GM18498 (cell line): ENCODE measurements at regions not wholly inside any gene's neighbourhood (a gene's known extent, or its start where the extent isn't known, plus 50 kb on each side); places are given as distances from the start of the nearest gene placed in this dataset.
"Not testable (repeated sequence)": the region's sequence is repeated elsewhere in the genome, so short reads cannot be mapped to it uniquely, and the experiment has no call there.

Source experiments
- ATAC-seq: cut with Tn5 transposase; IDR thresholded peaks from one replicate; pipeline ENCODE4 v1.9.1; 2021; ENCODE audit warnings: mild to moderate bottlenecking, moderate library complexity; ENCODE audit not compliant: unreplicated experiment

DNA sequence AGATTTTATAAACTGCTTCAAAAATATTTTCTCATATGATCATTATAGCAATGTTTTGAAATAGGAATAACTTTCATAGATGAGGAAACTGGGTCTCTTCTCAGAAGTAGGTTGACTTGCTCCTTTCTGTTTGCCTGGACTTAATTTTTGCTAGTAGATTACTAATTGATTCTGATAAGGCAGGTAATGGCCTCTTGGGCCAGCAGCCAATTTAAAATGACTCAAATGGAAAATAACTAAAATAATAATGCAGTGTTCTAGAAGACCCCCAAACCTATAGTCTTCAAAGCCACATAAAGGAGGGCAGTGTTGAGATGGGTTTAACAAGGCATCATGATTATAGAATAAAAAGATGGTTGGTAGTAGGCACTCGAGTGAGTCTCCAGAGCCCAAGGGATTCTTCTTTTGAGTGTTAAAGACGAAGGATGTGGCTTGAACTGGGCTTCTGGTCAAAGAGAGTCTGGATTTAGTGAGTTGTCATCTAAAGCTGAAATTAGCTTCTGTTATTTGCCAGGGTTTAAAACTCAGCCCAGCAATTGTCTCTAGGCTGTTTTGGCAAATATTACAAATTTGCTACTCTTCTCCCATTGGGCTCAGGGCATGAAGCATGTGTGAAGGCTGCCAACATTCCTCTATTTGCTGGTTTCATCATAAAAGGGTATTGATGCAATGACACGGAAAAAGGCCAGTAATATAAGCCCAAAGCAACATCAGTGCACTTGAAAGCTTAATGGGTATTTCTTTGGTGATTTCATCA lies 297.1 kb upstream of the MEIS2 start:
- ATAC-seq, result no peak

DNA sequence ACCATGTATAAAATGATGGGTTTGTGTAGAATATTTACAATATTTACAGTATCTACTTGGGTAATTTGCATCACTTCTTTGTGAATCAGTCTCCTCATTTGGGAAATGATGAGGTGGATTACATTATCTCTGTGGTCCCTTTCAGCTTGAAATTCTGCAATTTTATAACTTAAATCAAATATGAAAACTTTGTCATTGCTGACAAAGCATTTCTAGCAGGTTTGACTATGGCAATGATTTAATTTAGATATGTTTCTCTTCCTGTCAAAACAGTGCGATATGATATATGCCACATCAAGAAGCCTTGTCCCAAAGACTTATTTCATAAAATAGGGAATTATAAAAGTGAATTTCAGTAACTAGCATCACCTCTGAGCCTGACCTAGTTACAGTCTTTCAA lies 315.8 kb upstream of the MEIS2 start:
- no peak for ATAC-seq

DNA sequence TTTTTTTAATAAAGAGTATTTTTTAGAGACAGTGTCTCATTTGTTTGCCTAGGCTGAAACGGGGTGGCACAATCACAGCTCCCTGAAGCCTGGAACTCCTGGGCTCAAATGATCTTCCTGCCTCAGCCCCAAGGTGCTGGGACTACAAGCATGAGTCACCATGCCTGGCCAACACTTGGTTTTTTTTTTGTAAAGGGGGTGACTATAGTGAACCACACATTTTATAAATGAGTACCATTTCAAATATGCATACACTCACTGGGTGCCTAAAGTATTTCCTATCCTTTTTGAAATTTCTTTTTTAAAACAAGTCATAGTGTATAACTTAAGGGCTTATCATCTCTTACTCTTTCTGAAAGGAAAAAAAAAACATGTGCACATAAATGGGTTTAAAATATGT lies 325.2 kb upstream of the MEIS2 start:
- ATAC-seq, result no peak

DNA sequence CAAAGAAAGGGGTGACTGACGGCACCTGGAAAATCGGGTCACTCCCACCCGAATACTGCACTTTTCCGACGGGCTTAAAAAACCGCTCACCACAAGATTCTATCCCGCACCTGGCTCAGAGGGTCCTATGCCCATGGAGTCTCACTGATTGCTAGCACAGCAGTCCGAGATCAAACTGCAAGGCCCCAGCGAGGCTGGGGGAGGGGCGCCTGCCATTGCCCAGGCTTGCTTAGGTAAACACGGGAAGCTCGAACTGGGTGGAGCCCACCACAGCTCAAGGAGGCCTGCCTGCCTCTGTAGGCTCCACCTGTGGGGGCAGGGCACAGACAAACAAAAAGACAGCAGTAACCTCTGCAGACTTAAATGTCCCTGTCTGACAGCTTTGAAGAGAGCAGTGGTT lies 327.0 kb upstream of the MEIS2 start:
- not testable (repeated sequence) for ATAC-seq

DNA sequence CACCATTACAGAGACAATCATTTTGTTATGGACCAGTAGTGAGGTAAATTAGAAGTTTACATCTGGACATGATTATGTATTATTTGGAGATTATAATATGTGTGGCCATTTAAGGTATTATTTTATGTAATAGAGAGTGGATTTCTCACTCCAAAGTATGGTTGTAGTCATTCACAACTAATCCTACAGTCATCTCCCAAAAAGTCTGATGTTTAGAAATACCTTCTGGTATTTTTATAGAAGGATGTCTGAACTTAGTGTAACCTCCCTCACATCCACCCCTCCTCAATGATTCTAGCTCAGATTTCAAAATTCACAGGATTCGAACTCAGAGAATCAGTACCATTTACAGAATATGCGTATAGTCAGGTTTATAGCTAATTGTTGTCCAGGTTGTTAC lies 346.6 kb upstream of the MEIS2 start:
- no peak for ATAC-seq

- no peak for ATAC-seq
Observed at GRCh38 chr15:37452498-37452897, 352.1 kb upstream of the MEIS2 start.

GRCh38 chr15:37480482-37480881 lies 380.1 kb upstream of the MEIS2 start:
- ATAC-seq, result no peak

DNA sequence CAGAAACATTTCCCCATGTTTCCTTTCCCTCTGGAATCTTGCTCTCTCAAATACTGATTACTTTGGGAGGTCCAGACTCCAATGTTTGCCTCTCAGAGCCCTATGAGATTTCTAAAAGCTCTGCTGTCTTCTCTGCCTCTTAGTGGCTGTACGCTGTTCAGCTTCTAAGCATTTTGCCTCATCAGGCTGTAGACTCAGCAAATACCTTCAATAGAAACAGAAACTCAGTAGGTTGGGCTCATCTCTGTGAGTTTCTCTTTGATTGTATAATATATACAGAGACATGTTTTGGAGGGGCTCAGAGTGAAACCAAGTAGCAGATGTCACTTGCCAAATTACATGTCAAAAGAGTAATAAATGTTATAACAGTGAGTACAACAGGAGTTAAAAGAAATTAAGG lies 380.8 kb upstream of the MEIS2 start:
- no peak for ATAC-seq

DNA sequence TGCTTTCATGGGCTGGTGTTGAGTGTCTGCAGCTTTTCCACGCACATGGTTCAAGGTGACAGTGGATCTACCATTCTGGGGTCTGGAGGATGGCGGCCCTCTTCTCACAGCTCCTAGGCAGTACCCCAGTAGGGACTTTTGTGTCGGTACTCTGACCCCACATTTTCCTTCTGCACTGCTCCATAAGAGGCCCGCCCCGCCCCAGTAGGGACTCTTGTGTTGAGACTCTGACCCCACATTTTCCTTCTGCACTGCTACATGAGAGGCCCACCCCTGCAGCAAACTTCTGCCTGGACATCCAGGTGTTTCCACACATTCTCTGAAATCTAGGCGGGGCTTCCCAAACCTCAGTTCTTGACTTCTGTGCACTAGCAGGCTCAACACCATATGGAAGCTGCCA lies 383.4 kb upstream of the MEIS2 start:
- no peak for ATAC-seq

DNA sequence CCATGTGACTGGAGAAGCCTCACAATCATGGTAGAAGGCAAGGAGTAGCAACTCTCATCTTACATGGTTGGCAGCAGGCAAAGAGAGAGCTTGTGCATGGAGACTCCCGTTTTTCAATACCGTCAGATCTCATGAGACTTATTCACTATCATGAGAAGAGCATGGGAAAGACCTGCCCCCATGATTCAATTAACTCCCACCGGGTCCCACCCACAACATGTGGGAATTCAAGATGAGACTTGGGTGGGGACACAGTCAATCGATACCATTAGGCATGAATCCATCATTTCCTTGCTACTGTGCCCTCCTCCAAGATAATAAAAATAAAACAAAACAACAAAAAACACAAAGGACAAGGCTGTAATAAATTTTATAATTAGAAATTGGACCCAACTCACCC lies 384.7 kb upstream of the MEIS2 start:
- ATAC-seq, result no peak

- no peak for ATAC-seq
Observed at GRCh38 chr15:37490707-37491106, 390.4 kb upstream of the MEIS2 start.

- no peak for ATAC-seq
Observed at GRCh38 chr15:37516621-37517020, 416.3 kb upstream of the MEIS2 start.

DNA sequence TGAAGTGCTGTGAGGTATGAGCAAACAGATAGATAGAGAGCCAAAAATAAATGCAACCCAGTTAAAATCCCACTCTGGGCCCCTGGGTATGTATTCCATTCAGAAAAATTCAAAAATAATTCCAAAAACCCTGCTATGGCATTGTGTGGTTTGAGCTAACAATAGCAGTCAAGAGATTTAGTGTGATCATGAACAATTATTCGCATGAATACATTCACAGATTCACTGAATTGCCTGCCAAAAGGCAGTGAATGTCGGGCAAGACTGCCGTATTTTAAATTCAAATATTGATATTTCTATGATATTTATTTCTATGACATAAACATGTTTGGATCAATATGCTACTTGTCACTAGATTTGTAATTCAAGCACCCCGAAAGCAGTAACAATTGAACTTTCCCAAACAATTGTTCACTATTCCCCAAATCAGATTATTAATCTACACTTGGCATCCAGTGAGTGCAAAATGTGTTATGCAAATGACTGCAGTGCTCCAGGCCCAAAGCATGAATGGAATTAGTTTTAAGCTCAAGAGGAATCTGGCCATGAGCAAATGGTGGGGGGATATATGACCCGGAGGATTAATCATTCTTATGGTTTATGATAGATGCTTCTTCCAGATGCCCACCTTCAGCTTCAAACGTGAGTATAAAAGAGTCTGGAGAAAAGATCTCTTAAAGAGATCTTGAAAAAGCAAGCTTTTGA lies 417.0 kb upstream of the MEIS2 start:
- no peak for ATAC-seq

DNA sequence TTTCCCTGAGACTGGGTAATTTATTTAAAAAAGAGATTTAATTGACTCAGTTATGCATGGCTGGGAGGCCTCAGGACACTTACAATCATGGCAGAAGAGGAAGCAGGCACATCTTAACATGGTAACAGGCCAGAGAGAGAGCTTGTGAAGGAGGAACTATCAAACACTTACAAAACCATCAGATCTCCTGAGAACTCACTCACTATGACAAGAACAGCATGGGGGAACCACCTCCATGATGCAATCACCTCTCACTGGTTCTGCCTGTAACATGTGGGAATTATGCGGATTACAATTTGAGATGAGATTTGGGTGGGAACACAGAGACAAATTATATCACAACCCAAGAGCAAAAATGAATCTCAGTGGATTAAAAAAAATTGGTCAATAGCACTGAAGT lies 416.0 kb upstream of the TMCO5A start:
- no peak for ATAC-seq

GRCh38 chr15:37520026-37520425 lies 414.4 kb upstream of the TMCO5A start:
- ATAC-seq, result no peak

DNA sequence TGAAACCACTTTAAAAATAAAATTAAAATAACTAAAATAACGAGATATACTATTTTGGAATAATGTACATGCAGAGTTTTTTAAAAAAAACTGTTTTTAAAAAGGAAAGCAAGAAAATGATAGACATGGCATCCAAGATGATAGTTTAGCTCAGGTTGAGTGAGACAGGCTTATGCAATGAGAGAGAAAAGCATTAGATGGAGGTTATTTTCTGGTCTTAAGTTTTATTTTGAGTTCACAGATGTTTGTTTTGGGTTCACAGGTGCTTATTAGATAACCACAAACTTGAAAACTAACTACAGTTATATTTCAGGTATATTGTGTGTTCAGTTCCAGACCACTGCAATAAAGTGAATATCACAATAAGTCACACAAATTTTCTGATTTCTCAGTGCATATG lies 413.6 kb upstream of the TMCO5A start:
- no peak for ATAC-seq

DNA sequence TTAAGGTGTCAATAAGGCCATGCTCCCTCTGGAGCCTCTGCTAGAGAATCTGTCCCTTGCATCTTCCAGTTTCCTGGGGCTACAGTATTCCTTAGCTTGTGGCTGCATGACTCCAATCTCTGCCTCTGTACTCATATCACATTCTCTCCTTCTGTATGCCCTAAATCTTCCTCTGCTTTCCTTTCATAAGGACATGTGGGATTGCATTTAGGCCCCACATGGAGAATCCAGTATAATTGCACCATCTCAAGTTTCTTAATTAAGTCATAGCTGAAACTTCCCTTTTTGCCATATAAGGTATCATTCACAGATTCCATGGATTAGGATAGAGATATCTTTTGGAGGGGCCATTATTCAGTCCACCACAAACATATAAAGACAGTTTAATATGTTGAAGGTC lies 409.8 kb upstream of the TMCO5A start:
- no peak for ATAC-seq

DNA sequence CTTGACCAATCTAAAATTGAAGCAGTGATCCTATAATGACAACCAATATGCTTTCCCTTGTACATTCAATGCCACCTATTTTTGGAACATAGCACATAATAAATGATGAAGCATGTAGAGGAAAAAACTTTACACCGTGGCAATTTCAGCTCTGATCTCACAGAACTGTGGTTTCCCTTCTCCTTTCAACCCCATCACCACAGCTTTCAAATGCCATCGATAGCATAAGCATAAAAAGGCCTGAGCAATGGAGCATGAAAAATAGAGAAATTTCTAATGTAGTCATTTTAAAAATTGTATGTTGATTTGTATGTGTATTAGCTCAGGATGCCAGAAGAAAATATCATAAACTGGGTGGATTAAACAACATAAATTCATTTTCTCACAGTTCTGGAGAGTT lies 406.0 kb upstream of the TMCO5A start:
- no peak for ATAC-seq

GRCh38 chr15:37536967-37537605 lies 397.4 kb upstream of the TMCO5A start:
- no peak for ATAC-seq

DNA sequence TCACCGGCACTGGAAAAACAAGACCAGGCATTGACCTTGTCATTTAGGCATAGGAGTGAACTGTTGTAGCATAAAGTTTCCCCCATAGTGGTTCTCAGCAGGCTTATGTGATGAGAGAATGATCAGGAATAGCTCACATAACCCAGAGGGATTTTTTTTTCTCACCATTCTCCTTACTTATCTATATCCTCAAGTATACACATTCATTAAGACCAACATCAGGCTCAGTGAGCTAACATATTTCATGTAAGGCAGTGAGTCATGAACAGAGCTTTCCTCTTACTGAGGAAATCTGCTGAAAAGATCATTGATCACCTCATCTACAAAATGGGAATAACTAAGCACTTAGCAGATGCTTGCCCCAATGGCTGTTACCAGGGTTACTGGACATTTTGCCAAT lies 396.6 kb upstream of the TMCO5A start:
- no peak for ATAC-seq

- no peak for ATAC-seq
Observed at GRCh38 chr15:37548116-37548515, 386.3 kb upstream of the TMCO5A start.

GRCh38 chr15:37550360-37551024 lies 383.9 kb upstream of the TMCO5A start:
- ATAC-seq, result no peak
